Stimulated activated CD4-positive, alpha-beta T cell treated with anti-CD3 and anti-CD28 coated beads, Interleukin-15, amount 100 ng/mL, for 1 hour (primary cell): ENCODE measurements at regions not wholly inside any gene's neighbourhood (a gene's known extent, or its start where the extent isn't known, plus 50 kb on each side); places are given as distances from the start of the nearest gene placed in this dataset.
"Not testable (repeated sequence)": the region's sequence is repeated elsewhere in the genome, so short reads cannot be mapped to it uniquely, and the experiment has no call there.

Experiments
- DNase-seq, 2 donors: peaks; one replicate each; pipeline ENCODE4 v3.0.0-alpha.2; 2020; ENCODE audit warnings: low read depth in 1 of 2, low spot score in 1 of 2

DNA sequence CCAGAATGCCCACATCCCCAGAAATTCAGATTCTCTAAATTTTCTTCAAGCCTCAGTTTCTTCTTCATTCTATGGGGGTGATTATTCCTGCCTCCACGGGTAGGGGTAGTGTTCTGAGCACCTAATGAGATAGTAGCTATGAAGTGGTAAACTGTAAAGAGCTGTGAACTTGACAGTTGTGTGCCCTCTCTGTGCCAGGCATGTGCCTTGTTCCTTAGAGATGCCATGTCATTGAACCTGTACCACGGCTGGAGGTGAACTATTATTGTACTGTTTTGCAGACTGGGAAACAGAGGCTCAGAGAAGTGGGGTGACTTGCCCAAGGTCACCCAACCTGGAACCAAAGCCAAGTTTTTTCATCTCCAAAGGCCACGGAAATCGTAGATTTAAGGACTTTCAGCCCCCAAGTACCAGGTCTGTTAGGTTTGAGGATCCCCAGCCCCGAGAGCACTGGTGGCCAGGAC, 67.7 kb upstream of the SIRPA start:
- DNase-seq: no peak

DNA sequence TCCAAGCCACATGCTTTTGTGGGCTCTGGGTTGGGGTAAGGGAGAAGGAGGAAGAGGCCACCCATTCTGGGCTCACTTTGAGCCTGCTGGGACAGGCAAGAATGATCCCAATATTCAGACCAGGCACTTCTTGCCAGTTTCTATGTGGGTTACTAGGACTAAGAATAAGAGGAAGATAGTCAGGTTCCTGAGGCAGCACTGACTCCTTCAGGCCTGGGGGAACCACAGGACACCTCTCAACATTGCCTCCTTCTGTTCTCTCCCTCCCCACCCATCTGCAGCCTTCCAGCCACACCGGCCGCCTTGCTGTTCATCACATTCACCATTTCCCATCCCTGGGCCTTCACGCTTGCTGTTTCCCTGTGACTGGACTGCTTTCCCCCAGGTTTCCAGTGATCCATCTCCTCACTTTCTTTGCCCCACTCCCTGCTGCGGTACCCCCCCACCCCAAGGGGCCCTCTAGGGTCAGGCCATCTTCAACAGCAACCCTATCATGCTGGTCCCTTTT, 69.2 kb upstream of the SIRPA start:
- no peak for DNase-seq

- DNase-seq: no peak
Observed at GRCh38 chr20:1825507-1825906, 69.7 kb upstream of the SIRPA start.

GRCh38 chr20:1824834-1825233, 70.4 kb upstream of the SIRPA start:
- DNase-seq: no peak

- DNase-seq: no peak
Observed at GRCh38 chr20:1824181-1824580, 71.0 kb upstream of the SIRPA start.

DNA sequence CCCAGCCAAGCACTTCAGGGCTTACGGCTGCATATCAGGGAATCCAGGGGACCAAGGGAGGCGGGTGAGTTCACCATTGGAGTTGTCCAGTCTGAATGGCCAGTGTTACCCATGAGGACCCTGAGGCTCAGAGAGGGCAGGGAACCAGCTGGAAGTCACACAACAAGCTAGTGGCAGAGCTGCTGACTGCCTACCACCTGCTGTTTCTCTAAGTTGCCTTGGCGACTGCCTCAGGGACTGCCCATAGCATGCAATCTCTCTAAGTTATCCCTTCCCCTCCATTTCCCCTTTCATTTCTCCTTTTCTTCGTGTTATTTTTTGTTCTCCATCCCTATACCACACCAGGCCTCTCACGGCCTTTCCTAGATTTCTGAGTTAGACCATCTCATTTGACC, 71.8 kb upstream of the SIRPA start:
- DNase-seq: no peak

DNA sequence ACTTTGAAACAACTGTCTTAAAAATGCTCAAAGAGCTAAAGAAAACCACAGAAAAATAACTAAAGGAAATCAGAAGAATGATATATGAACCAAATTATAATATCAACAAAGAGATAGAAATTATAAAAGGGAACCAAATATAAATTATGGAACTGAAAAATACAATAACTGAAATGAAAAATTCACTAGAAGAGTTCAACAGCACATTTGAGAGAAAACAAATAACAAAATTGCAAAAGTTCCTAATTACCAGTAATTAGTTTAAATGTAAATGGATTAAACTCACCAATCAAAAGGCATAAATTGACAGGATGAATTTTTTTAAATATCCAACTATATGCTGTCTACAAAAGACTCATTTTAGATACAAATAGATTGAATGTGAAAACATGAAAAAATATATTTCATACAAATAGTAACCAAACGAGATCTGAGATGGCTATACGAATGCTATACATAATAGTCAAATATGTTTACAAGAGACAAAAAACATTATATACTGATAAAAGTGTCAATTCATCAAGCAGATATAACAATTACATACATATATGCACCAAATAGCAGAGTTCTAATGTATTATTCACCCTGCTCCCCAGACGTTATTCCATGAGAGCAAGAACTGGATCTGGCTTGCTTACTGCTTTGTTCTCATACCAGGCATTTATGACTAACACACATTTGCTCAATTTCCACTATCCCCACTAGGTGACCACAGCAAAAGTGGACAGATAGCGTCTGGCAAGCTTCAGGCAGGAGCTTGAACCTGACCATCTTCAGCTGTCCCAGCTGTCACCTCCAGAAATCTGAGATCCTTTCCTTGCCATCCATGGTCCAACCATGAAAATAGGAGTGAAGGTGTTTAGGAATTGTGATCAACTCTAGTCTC, 72.4 kb upstream of the SIRPA start:
- DNase-seq: no peak

GRCh38 chr20:1820138-1821079, 74.8 kb upstream of the SIRPA start:
- no peak for DNase-seq

DNA sequence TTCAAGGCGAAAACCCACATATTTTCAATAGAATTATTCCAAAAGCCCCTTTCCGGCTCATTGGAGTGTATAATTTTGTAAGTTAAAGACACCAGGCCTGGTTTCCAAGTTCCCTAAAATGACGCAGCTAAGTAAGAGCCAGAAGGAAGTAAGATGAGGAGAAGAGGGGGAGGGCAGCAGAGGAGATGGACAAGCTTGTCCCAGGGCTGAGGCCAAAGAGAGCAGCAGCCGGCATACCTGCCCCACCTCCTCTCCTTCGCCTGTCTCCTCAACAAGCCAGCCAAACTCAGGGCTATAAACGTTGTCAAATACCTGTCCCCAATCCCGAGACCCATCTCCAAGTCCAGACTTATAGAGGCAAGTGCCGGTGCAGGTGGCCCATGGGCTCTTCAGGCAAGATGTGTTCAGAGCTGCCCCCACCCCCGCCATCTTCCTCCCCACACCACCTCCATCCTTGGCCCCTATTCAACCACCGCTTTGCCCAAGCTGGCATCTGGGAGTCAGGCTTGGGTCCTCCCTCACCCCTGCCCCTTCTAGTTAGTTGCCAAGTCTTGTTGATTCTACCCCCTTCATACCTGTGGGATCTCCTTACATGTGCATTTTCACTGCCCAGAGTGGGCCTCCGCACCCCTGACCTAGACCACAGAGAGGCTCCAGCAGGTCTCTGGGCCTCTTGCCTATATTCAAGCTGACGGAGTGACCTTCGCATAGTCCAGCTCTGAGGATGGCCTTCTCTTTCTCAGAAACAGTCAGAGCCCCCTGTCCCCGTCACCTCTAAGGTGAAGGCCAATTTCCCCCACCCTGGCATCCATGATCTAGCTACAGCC, 75.7 kb upstream of the SIRPA start:
- DNase-seq: no peak

DNA sequence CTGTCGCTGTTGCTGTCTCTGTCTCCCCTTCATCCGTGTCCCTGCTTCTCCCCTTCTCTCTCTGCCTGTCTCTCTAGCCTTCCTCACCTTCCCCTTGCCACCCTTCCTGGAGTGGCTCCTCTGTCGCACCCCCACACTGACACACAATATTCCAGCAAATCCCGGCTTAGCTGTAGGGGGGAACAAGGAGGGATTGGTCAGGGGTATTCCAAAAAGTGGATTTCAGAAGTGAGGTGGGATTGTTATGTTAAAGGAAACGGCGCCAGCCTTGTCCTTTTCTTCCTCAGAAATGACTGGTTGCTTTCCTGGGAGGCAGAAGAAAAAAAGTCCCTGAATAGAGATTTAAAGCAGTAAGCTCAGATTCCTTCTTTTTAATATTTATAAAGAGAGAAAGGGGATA, 76.3 kb upstream of the SIRPA start:
- no peak for DNase-seq

DNA sequence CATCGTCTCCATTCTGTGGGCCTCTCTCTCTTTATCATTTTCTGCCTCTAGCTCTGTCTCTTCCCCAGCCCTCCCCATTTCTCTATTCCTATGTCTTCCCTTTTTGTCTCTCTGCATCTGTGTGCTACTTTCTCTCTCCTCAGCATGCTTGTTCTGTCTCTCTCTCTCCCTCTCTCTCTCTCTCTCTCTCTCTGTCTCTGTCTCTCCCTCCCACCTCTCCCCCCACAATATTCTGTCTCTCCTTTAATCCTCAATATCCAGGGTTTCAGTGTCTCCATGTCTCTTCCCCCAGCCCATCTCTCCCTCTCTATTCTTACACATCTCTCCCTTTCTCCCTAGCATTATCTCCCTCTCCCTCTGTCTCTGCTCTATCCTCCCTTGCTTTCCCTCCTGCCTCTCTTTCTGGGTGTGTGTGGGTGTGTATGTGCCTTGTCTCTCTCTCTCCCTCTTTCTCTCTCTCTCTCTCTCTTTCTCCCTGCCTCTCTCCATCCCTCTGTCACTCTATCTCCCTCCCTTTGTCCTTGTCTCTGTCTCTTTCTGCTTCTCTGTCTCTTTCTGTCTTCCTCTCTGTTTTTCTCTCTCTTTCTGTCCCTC, 76.9 kb upstream of the SIRPA start:
- DNase-seq: no peak

DNA sequence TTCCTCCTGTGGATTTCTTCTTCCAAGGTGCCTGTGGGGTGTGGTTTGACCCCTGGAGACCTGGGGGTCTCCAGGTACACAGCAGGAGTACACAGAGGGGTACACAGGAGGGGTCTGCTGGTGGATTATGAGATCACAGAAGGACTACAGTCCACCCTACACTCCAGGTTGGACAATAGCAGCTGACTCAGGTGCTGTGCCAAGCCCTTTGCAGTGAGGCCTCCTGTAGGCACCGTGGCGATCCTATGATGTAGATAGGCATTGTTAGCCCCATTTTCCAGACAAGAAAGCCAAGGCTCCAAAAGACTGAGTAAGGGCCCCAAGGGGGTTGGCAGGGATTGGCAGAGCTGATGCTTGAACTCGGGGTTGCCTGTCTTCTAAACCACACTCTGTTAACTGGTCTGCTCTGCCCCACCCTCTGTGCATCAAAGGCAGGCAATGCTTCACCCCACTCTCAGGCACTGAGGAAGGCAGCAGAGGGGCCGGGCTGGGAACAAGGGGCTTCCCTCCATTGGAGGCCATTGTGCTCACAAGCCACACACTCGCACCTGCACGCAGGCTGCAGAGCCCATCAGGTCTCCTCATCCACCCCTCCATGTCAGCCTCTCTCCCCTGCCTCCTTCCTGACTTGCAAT, 77.5 kb upstream of the SIRPA start:
- DNase-seq: no peak

DNA sequence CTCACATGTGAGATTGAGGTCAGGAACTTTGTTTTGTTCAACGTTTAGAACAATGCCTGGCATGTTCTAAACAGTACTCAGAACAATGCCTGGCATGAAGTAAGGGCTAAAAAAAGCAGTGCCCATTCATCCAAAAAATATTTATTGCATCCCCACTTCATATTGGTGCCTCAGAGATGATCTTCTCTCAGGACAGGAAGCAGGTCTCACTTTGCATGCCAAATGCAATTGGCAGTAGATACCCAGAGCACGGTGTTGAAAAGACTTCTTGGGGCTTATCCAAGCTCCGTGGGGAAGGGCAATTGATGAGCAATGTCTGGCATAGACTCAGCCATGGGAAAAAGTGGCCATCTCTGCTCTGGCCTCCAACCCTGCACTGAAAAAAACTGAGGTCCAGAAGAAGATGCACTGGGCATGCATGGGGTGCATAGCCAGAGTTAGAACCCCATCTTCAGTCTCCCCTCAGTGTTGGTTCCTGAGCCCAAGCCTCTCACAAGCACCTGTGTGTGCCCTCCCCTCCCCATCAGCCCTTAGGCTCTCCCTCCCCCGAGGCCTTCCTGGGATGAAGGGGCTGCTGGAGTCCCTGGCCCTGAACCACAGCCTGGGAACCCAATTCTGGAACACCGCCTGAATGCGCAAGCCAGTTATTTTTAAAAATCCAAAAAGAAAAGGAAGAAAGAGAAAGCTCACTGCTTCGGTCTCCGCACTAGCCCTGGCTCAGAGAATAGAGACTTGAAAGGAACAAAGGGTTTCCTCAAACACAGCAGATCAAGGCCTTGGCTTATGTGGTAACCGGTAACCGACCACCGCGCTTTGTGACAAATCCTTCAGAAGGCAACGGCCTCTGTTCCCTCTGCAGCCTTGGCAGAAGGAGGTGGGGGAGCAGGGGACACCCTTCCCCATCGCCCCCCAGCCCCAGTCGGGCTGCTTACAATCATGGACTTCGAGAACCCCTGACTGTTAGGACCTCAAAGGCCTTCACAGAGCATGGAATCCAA, 78.5 kb upstream of the SIRPA start:
- no peak for DNase-seq

DNA sequence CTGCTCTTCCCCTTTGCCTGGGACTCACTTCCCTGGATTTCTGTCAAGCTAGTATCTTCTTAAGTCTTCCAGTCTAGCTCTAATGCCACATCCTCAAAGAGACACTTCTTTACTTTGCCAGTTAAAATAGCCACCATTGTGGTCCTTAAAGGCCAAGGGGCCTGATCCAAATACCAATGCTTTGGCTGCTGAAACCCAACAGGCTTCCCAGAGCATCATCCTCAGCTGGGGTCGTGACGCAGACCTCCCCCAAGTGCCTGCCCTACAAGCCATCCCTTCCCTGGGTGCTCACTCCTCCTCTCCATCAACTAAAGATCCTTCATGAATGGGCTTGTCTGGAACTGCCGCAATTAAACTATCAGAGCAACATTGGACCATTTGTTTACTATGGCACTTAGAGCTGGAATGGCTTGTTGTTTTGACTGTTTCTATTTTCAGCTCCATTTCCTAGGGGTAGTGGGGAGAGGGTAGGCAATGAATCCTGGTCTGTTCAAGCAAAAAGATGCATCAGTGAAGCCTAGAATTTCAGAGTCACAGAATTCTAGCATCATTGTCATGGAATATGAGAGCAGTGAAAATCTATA, 79.6 kb upstream of the SIRPA start:
- DNase-seq: no peak

DNA sequence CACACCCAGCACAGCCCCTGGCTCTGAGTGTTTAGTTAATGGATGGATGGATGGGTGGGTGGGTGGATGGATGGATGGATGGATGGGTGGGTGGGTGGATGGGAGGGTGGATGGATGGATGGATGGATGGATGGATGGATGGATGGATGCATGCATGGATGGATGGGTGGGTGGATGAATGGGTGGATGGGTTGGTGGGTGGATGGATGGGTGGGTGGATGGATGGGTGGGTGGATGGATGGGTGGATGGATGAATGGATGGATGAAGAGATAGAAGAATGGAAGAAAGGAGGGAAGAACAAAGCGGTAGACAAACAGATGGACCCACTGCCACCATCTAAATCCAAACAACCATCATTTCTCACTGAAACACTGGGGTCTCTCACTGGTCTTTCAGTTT, 80.3 kb upstream of the SIRPA start:
- not testable (repeated sequence) for DNase-seq

- DNase-seq: no peak
Observed at GRCh38 chr20:1813674-1814635, 81.3 kb upstream of the SIRPA start.

DNA sequence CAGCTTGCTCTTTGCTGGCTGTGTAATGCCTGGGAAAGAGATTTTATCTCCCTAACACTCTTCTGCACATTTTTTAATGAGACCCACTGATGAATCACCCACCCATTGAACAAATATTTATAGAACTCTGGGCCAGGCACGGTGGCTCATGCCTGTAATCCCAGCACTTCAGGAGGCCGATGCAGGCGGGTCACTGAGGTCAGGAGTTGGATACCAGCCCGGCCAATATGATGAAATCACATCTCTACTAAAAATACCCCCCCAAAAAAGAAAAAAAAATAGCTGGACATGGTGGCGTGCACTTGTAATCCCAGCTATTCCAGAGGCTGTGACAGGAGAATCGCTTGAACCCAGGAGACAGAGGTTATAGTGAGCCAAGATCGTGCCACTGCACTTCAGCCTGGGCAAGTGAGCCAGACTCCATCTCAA, 82.1 kb upstream of the SIRPA start:
- DNase-seq: no peak
